ENCODE measurements at regions not wholly inside any gene's neighbourhood (a gene's known extent, or its start where the extent isn't known, plus 50 kb on each side); places are given as distances from the start of the nearest gene placed in this dataset.

- no peak for DNase-seq (ENCODE audit: low read depth)
- H3K4me3 ChIP-seq (ENCODE audit: low read depth, low read length) = no peak overlapping the region
- TF ChIP-seq, protein P1, sequence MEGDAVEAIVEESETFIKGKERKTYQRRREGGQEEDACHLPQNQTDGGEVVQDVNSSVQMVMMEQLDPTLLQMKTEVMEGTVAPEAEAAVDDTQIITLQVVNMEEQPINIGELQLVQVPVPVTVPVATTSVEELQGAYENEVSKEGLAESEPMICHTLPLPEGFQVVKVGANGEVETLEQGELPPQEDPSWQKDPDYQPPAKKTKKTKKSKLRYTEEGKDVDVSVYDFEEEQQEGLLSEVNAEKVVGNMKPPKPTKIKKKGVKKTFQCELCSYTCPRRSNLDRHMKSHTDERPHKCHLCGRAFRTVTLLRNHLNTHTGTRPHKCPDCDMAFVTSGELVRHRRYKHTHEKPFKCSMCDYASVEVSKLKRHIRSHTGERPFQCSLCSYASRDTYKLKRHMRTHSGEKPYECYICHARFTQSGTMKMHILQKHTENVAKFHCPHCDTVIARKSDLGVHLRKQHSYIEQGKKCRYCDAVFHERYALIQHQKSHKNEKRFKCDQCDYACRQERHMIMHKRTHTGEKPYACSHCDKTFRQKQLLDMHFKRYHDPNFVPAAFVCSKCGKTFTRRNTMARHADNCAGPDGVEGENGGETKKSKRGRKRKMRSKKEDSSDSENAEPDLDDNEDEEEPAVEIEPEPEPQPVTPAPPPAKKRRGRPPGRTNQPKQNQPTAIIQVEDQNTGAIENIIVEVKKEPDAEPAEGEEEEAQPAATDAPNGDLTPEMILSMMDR (IDR thresholded peaks at IDR 0.05; ENCODE audit: low read depth, low read length, missing control alignments) = no peak
Observed at GRCh38 chrX:5122181-5122678, 1106.4 kb downstream of the NLGN4X start.

DNA sequence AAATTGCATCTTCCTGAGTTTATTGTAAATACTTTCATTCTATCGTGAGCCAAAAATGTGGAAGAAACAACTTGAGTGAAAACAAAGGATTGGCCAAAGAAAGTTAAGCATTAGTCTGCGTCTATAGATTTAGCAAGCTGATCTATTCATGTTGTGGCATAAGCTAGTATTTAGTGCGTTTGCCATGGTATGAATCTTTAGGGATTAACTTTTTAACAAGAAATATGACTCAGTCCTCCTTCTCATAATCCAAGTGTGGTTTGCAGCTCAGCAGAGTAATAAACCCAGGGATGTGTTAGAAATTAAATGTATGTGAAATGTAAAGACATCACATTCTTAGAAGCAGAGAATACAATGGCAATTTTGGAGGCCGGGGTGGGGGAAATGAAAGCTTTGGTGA, 1110.9 kb downstream of the NLGN4X start:
- DNase-seq (ENCODE audit: low read depth) = no peak
- no peak overlapping the region for H3K4me3 ChIP-seq (ENCODE audit: low read depth, low read length)
- TF ChIP-seq, protein P1 (IDR thresholded peaks at IDR 0.05; ENCODE audit: low read depth, low read length, missing control alignments) = no peak

- no peak overlapping the region for H3K4me3 ChIP-seq (ENCODE audit: low read depth, low read length)
- no peak for DNase-seq (ENCODE audit: low read depth)
- TF ChIP-seq, protein P1 (IDR thresholded peaks at IDR 0.05; ENCODE audit: low read depth, low read length, missing control alignments) = no peak
Observed at GRCh38 chrX:5113128-5113527, 1115.5 kb downstream of the NLGN4X start.

DNA sequence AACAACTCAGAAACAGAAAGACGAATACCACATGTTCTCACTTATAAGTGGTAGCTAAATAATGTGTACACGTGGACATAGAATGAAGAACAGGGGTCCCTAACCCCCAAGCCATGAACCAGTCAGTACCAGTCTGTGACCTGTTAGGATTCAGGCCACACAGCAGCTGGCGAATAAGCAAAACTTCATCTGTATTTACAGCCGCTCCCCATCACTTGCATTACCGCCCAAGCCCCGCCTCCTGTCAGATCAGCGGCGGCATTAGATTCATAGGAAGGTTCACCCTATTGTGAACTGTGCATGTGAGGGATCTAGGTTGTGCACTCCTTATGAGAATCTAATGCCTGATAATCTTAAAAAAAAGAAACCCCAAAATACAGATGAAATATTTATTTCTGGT, 1128.7 kb downstream of the NLGN4X start:
- TF ChIP-seq, protein P1 (IDR thresholded peaks at IDR 0.05; ENCODE audit: low read depth, low read length, missing control alignments) = no peak
- no peak overlapping the region for H3K4me3 ChIP-seq (ENCODE audit: low read depth, low read length)
- DNase-seq (ENCODE audit: low read depth) = no peak

- H3K4me3 ChIP-seq (ENCODE audit: low read depth, low read length) = no peak overlapping the region
- DNase-seq (ENCODE audit: low read depth) = no peak
- TF ChIP-seq, protein P1 (IDR thresholded peaks at IDR 0.05; ENCODE audit: low read depth, low read length, missing control alignments) = no peak
Observed at GRCh38 chrX:5086388-5086787, 1142.3 kb downstream of the NLGN4X start.

GRCh38 chrX:5084279-5084678, 1144.4 kb downstream of the NLGN4X start:
- no peak for DNase-seq (ENCODE audit: low read depth)
- TF ChIP-seq, protein P1 (IDR thresholded peaks at IDR 0.05; ENCODE audit: low read depth, low read length, missing control alignments) = no peak
- no peak overlapping the region for H3K4me3 ChIP-seq (ENCODE audit: low read depth, low read length)

DNA sequence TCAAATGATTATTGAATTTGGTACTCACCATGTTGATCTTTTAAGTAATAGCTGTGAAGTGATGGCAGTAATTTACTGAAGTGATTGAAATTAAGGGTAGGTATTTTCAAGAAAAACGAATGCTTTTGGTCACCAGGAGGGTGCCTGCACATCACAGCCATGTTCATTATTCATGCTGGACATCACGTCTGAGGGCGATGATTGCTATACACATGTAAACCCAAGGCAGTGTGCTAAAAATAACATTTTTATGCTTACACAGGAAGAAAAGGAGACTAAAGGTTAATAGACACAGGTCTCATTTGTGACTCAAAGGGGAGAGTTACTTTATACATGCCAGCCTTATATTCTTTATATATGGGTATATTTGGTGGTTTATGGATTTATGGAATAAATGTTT, 1146.0 kb downstream of the NLGN4X start:
- DNase-seq (ENCODE audit: low read depth) = no peak
- H3K4me3 ChIP-seq (ENCODE audit: low read depth, low read length) = no peak overlapping the region
- TF ChIP-seq, protein P1 (IDR thresholded peaks at IDR 0.05; ENCODE audit: low read depth, low read length, missing control alignments) = no peak

All from GM12864 (cell line).